ENCODE measurements at regions not wholly inside any gene's neighbourhood (a gene's known extent, or its start where the extent isn't known, plus 50 kb on each side); places are given as distances from the start of the nearest gene placed in this dataset.

DNA sequence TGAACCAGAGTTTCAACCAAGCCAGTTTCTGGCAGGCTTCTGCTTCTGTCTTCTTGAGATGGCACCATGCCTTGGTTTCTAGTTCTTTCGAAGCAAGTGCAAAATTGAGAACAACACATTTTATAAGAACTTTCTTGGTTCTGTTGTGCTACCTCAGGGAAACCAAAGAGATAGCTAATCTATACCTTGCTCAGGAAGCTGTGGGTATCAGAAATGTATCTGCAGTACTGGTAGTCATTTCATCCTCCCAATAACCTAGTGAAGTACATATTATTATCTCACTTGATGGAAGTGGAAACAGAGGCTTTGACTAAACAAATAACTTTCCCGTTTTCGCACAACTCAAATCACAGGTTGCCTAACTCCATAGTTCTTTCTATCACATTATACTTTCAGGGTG is 246.6 kb downstream of the ENC1 start:
- no peak overlapping the region for H3K18ac ChIP-seq (ENCODE audit: extremely low read depth, low read length)
- no peak overlapping the region for H2AFZ ChIP-seq (ENCODE audit: low read length)
- H2BK20ac ChIP-seq (ENCODE audit: low read length): no peak overlapping the region
- no peak overlapping the region for H3K27ac ChIP-seq (ENCODE audit: low read depth, low read length)
- no peak overlapping the region for H2AK5ac ChIP-seq (ENCODE audit: low read depth, low read length)
- H3K9ac ChIP-seq (replicated peaks in 1 of 4; ENCODE audit: extremely low read depth in 1 of 4, low read depth in 3 of 4, low read length in 3 of 4): no peak overlapping the region
- peaks cover 0 to 19% (median 10%) of the 10 kb centered on the region in 4 experiments; a peak in 4 of 7 replicates for H3K27me3 ChIP-seq (replicated peaks in 1 of 4; ENCODE audit: control insufficient read depth in 3 of 4, extremely low read depth in 1 of 4, insufficient read depth in 3 of 4, low read length in 3 of 4)
- no peaks in the 10 kb centered on the region for H3K23me2 ChIP-seq (ENCODE audit: low read depth, low read length)
- H3K14ac ChIP-seq (ENCODE audit: insufficient read length): no peak overlapping the region
- H3K4me1 ChIP-seq (replicated peaks in 1 of 4; ENCODE audit: control insufficient read depth in 3 of 4, insufficient read depth in 4 of 4, low read length in 3 of 4): peaks cover 0 to 6% (median 4%) of the 10 kb centered on the region in 4 experiments; a peak in 6 of 7 replicates
- H3K79me2 ChIP-seq (ENCODE audit: control insufficient read depth in 1 of 2, insufficient read depth in 2 of 2, low read length in 2 of 2): no peaks in the 10 kb centered on the region
- no peak overlapping the region for H2BK12ac ChIP-seq (ENCODE audit: low read depth, low read length)
- H3K23ac ChIP-seq (ENCODE audit: insufficient read length): no peak overlapping the region
- no peaks in the 10 kb centered on the region for H3K36me3 ChIP-seq (ENCODE audit: control insufficient read depth in 2 of 4, insufficient read depth in 4 of 4, low read length in 3 of 4)
- ChIA-PET CTCF (ENCODE audit: partially characterized antibody) (interaction anchor here (0.6 to 1.8 kb wide), 9 partner anchors 11 to 255 kb away, joined by 3 to 7 read pairs (median 3); partner anchors contain the start of gene ENC1), POLR2A (ENCODE audit: partially characterized antibody) (interaction anchor here (0.6 to 2.2 kb wide), 2 partner anchors 246 to 274 kb away, joined by 3 to 11 read pairs; partner anchors contain the start of gene ENC1)
- H2BK5ac ChIP-seq (ENCODE audit: low read depth, low read length): no peak overlapping the region
- no peak overlapping the region for H4K8ac ChIP-seq (ENCODE audit: extremely low read depth, insufficient read depth, low read length)
- H3K9me3 ChIP-seq (ENCODE audit: insufficient read depth in 2 of 2, low read depth in 1 of 2, low read length in 1 of 2): no peaks in the 10 kb centered on the region
- DNase-seq (ENCODE audit: low read depth in 1 of 2, low spot score in 2 of 2): no peak
- H2BK15ac ChIP-seq (ENCODE audit: low read length): no peak overlapping the region
- H4K5ac ChIP-seq (ENCODE audit: insufficient read length, low read depth, low read length): no peak overlapping the region
- H2BK120ac ChIP-seq (replicated peaks; ENCODE audit: low read depth, low read length): no peak overlapping the region
- H4K20me1 ChIP-seq (replicated peaks in 1 of 2; ENCODE audit: control insufficient read depth in 1 of 2, insufficient read depth in 2 of 2, low read length in 2 of 2): peaks cover 2% of the 10 kb centered on the region in 2 experiments
- H3K79me1 ChIP-seq (ENCODE audit: low read depth, low read length): no peaks in the 10 kb centered on the region
- WGBS, 2 experiments (ENCODE audit: extremely low coverage in 1 of 2, insufficient coverage in 1 of 2, insufficient read length in 1 of 2, insufficient replicate concordance in 2 of 2, low coverage in 1 of 2, low lambda C conversion rate in 2 of 2, missing lambda C conversion rate in 1 of 2): 66% methylated on average over 3 of the region's 3 CpGs; no CpG with 5 or more reads in 1 of the 2 experiments
- FAIRE-seq: no peak
- no peak overlapping the region for H3K4me3 ChIP-seq (ENCODE audit: extremely low read depth in 1 of 4, insufficient read depth in 2 of 4, low read depth in 3 of 4, low read length in 4 of 4)
- H3K4me2 ChIP-seq (ENCODE audit: insufficient read depth in 1 of 2, low read depth in 2 of 2, low read length in 2 of 2): no peak overlapping the region
- no peak overlapping the region for H3K4ac ChIP-seq (replicated peaks; ENCODE audit: insufficient read length, low read depth, low read length)
- H3K56ac ChIP-seq (replicated peaks; ENCODE audit: insufficient read length, low read depth, low read length): no peak overlapping the region
- H4K91ac ChIP-seq (replicated peaks; ENCODE audit: insufficient read length, low read length): no peak overlapping the region
- no peak for TF ChIP-seq RFX5 (IDR thresholded peaks at IDR 0.05; ENCODE audit: borderline replicate concordance, low read depth, low read length)
- TF ChIP-seq CHD2 (IDR thresholded peaks at IDR 0.05; ENCODE audit: low read length): no peak
- TF ChIP-seq, protein P1, sequence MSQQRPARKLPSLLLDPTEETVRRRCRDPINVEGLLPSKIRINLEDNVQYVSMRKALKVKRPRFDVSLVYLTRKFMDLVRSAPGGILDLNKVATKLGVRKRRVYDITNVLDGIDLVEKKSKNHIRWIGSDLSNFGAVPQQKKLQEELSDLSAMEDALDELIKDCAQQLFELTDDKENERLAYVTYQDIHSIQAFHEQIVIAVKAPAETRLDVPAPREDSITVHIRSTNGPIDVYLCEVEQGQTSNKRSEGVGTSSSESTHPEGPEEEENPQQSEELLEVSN (IDR thresholded peaks at IDR 0.05): no peak
- no peak for TF ChIP-seq KDM4A (IDR thresholded peaks at IDR 0.05; ENCODE audit: low read depth, low read length, severe bottlenecking)
- no peak for TF ChIP-seq TAF1 (IDR thresholded peaks at IDR 0.05; ENCODE audit: low read depth, low read length)
- TF ChIP-seq MAFK (IDR thresholded peaks at IDR 0.05; ENCODE audit: low read depth, low read length): no peak
- no peak for TF ChIP-seq POLR2A (IDR thresholded peaks at IDR 0.05; ENCODE audit: control extremely low read depth in 1 of 2, low read depth in 2 of 2, low read length in 2 of 2)
- TF ChIP-seq SP2 (IDR thresholded peaks at IDR 0.05; ENCODE audit: low read length): no peak
- TF ChIP-seq KDM5A (IDR thresholded peaks at IDR 0.05; ENCODE audit: low read length): no peak
- no peak for TF ChIP-seq JUN (IDR thresholded peaks at IDR 0.05; ENCODE audit: low read depth, low read length)
- TF ChIP-seq, protein P2, sequence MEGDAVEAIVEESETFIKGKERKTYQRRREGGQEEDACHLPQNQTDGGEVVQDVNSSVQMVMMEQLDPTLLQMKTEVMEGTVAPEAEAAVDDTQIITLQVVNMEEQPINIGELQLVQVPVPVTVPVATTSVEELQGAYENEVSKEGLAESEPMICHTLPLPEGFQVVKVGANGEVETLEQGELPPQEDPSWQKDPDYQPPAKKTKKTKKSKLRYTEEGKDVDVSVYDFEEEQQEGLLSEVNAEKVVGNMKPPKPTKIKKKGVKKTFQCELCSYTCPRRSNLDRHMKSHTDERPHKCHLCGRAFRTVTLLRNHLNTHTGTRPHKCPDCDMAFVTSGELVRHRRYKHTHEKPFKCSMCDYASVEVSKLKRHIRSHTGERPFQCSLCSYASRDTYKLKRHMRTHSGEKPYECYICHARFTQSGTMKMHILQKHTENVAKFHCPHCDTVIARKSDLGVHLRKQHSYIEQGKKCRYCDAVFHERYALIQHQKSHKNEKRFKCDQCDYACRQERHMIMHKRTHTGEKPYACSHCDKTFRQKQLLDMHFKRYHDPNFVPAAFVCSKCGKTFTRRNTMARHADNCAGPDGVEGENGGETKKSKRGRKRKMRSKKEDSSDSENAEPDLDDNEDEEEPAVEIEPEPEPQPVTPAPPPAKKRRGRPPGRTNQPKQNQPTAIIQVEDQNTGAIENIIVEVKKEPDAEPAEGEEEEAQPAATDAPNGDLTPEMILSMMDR (IDR thresholded peaks at IDR 0.05; ENCODE audit: control extremely low read depth in 1 of 3, insufficient read depth in 1 of 3, low read depth in 1 of 3, low read length in 3 of 3): no peak
- no peak for TF ChIP-seq CBX8 (IDR thresholded peaks at IDR 0.05; ENCODE audit: borderline replicate concordance, low read depth, low read length)
